ENCODE measurements at regions not wholly inside any gene's neighbourhood (a gene's known extent, or its start where the extent isn't known, plus 50 kb on each side); places are given as distances from the start of the nearest gene placed in this dataset.

DNA sequence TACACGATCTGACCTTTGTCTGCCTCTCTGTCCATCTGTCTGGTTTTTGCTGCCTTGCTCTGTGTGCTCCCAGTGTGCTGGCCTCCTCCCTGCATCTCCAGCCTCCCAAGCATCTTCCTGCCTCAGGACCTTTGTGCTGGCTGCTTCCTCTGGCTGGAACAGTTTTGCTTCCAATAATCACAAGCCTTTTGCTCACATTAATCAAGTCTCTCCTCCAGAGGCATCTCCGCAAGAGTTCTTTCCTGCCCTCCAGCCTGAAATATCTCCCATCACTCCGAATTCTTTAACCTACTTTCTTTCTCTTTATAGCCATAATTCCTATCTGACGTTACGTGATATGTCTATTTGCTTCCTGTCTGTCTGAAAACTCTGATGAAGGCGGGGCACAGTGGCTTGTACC is 267.1 kb downstream of the ABCC12 start:
- DNase-seq (ENCODE audit: low read depth): no peak
- H3K4me3 ChIP-seq (ENCODE audit: low read depth, low read length): no peak overlapping the region
- no peak for TF ChIP-seq CTCF (IDR thresholded peaks at IDR 0.05; ENCODE audit: insufficient read depth, low read depth, low read length, missing control alignments)

- TF ChIP-seq CTCF (IDR thresholded peaks at IDR 0.05; ENCODE audit: insufficient read depth, low read depth, low read length, missing control alignments): no peak
- DNase-seq (ENCODE audit: low read depth): no peak
- no peak overlapping the region for H3K4me3 ChIP-seq (ENCODE audit: low read depth, low read length)
These were observed 267.7 kb downstream of the ABCC12 start for GRCh38 chr16:47888142-47888541.

DNA sequence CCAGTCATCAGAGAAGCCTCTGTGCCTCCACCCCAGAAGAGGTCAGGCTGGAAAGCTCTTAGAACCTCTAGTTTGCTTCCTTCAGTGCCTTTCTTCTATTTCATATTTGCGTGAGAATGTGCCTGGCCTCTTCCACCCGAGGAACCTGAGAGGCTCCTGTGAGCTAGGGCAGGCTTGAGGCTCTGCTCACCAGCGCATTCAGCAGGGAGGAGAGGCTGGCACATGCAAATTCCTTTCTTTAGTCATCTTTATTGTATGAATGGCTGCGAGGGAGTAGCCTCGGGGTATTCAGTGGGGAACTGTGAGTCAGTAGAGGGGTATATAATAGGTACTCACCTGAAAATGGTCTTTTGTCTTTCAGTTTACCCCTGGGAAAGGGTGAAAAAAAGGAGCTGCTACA is 268.3 kb downstream of the ABCC12 start:
- DNase-seq (ENCODE audit: low read depth): no peak
- no peak overlapping the region for H3K4me3 ChIP-seq (ENCODE audit: low read depth, low read length)
- no peak for TF ChIP-seq CTCF (IDR thresholded peaks at IDR 0.05; ENCODE audit: insufficient read depth, low read depth, low read length, missing control alignments)

GRCh38 chr16:47886631-47887415 is 269.0 kb downstream of the ABCC12 start:
- H3K4me3 ChIP-seq (ENCODE audit: low read depth, low read length): no peak overlapping the region
- no peak for TF ChIP-seq CTCF (IDR thresholded peaks at IDR 0.05; ENCODE audit: insufficient read depth, low read depth, low read length, missing control alignments)
- no peak for DNase-seq (ENCODE audit: low read depth)

DNA sequence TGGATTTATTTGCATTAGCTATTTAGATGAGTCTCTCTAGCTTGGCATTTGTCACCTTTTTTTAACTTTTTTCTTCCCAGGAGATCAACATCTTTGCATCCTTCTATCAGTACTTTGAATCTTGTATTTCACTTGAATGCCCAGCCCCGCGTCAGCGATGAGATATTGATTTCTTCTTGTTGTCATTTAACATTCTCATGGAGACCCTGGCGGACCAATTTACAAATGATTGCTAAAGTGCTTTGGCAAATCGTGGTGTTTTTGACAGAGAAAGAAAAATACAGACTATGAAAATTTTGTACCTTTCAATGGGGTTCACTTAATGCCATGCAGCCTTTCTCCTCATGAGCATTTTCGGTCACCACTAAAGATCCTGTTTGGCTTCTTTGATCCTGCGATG is 269.7 kb downstream of the ABCC12 start:
- DNase-seq (ENCODE audit: low read depth): no peak
- TF ChIP-seq CTCF (IDR thresholded peaks at IDR 0.05; ENCODE audit: insufficient read depth, low read depth, low read length, missing control alignments): no peak

DNA sequence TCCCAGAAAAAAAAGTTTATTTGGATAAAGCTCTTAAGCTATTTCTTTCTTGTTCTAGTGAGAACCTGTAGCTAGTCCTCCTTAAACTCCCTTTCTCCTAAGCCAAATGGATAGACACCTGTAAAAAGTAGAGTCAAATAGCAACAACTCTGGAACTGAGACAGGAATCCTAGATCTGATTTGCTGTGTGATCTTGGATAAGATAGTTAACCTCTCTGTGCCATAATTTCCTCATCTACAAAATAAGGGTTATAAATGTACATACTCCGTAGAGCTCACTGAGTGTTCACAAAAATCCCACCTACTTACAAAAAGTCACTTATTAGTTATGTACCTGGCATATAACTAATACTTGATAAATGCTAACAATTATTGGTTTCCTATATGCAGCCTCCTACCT is 270.3 kb downstream of the ABCC12 start:
- H3K4me3 ChIP-seq (ENCODE audit: low read depth, low read length): no peak overlapping the region
- no peak for TF ChIP-seq CTCF (IDR thresholded peaks at IDR 0.05; ENCODE audit: insufficient read depth, low read depth, low read length, missing control alignments)
- DNase-seq (ENCODE audit: low read depth): no peak

More for the DNA sequence above, 269.7 kb downstream of the ABCC12 start:
- H3K4me3 ChIP-seq (ENCODE audit: low read depth, low read length): no peak overlapping the region
